Vagina (tissue), 2 donors: ENCODE measurements at regions not wholly inside any gene's neighbourhood (a gene's known extent, or its start where the extent isn't known, plus 50 kb on each side); places are given as distances from the start of the nearest gene placed in this dataset.

Experiments used
- DNase-seq, 2 donors: peaks; one replicate each; pipeline ENCODE4 v3.0.0-alpha.2; 2017; ENCODE audit errors: extremely low spot score in 2 of 2
- H3K27ac ChIP-seq: fragments of 200-600 bp; sonication (generic); one replicate; pipeline ENCODE4 v1.5.1; 2019
- H3K27me3 ChIP-seq: fragments of 200-600 bp; sonication (generic); one replicate; pipeline ENCODE4 v1.5.1; 2019
- H3K36me3 ChIP-seq, 2 donors: fragments of 200-600 bp; sonication (generic); one replicate each; pipeline ENCODE4 v1.5.1; 2017 to 2019
- H3K4me1 ChIP-seq: fragments of 200-600 bp; sonication (generic); one replicate; pipeline ENCODE4 v1.5.1; 2019
- H3K4me3 ChIP-seq, 2 donors: fragments of 200-600 bp; sonication (generic); 1 replicate in 1 of 2; 2 replicates in 1 of 2; pipeline ENCODE4 v1.5.1; 2016 to 2019
- H3K9me3 ChIP-seq: fragments of 200-600 bp; sonication (generic); one replicate; pipeline ENCODE4 v1.5.1; 2019
- CTCF ChIP-seq, 3 experiments: fragments of 450-650 bp in 2 of 3; fragments of 200-600 bp in 1 of 3; sonication (generic) in 1 of 3; IDR thresholded peaks; one replicate each; pipeline ENCODE4 v1.5.1; 2017 to 2019; ENCODE audit warnings: antibody characterized with exemption in 3 of 3, mild to moderate bottlenecking in 2 of 3, moderate library complexity in 2 of 3
- POLR2A ChIP-seq, 2 donors: fragments of 450-650 bp; IDR thresholded peaks; one replicate each; pipeline ENCODE4 v1.6.1; 2017; ENCODE audit warnings: antibody characterized with exemption in 2 of 2, mild to moderate bottlenecking in 2 of 2, moderate library complexity in 2 of 2
- POLR2AphosphoS5 ChIP-seq, 2 donors: sonication (generic); formaldehyde crosslinking; IDR thresholded peaks; one replicate each; pipeline ENCODE4 v1.9.0; 2017; ENCODE audit warnings: antibody characterized with exemption in 2 of 2, mild to moderate bottlenecking in 2 of 2, low read depth in 1 of 2; ENCODE audit not compliant: insufficient read depth in 1 of 2
- intact Hi-C: fragments of 100-400 bp; cut with DNase I; formaldehyde crosslinking; loops from one replicate; pipeline ENCODE4 v1.15.1; 2023

GRCh38 chr11:69378303-69379141 is 84.6 kb downstream of the MYEOV start:
- DNase-seq: no peak
- intact Hi-C loops: no loop called here

GRCh38 chr11:69380451-69380901 is 86.5 kb downstream of the MYEOV start:
- DNase-seq: no peak
- no peak overlapping the region for H3K27ac ChIP-seq
- no peak overlapping the region for H3K4me3 ChIP-seq
- TF ChIP-seq POLR2A (IDR thresholded peaks at IDR 0.05) (no peak), POLR2AphosphoS5 (IDR thresholded peaks at IDR 0.05; ENCODE audit: insufficient read depth in 1 of 2, low read depth in 1 of 2) (no peak), CTCF (IDR thresholded peaks at IDR 0.05) (no peak)
- H3K4me1 ChIP-seq: peaks cover 16% of the 10 kb centered on the region
- no peaks in the 10 kb centered on the region for H3K9me3 ChIP-seq
- H3K36me3 ChIP-seq: no peaks in the 10 kb centered on the region
- H3K27me3 ChIP-seq: no peaks in the 10 kb centered on the region
- intact Hi-C loops: no loop called here

More at GRCh38 chr11:69378303-69379141, 84.6 kb downstream of the MYEOV start:
- no peak overlapping the region for H3K27ac ChIP-seq
- no peak for TF ChIP-seq POLR2AphosphoS5 (IDR thresholded peaks at IDR 0.05; ENCODE audit: insufficient read depth in 1 of 2, low read depth in 1 of 2)
- no peak for TF ChIP-seq POLR2A (IDR thresholded peaks at IDR 0.05)
- no peak for TF ChIP-seq CTCF (IDR thresholded peaks at IDR 0.05)
- H3K36me3 ChIP-seq: no peaks in the 10 kb centered on the region
- no peaks in the 10 kb centered on the region for H3K27me3 ChIP-seq
- no peaks in the 10 kb centered on the region for H3K9me3 ChIP-seq
- H3K4me1 ChIP-seq: peaks cover 30% of the 10 kb centered on the region
- no peak overlapping the region for H3K4me3 ChIP-seq

- no peak for DNase-seq
- peaks cover 14% of the 10 kb centered on the region for H3K4me1 ChIP-seq
- intact Hi-C loops: no loop called here
- H3K9me3 ChIP-seq: no peaks in the 10 kb centered on the region
- no peak overlapping the region for H3K27ac ChIP-seq
- no peaks in the 10 kb centered on the region for H3K27me3 ChIP-seq
- no peaks in the 10 kb centered on the region for H3K36me3 ChIP-seq
- TF ChIP-seq CTCF (IDR thresholded peaks at IDR 0.05): no peak
- H3K4me3 ChIP-seq: no peak overlapping the region
These were observed 87.1 kb downstream of the MYEOV start for GRCh38 chr11:69380921-69381581.

GRCh38 chr11:69381681-69382130 is 87.8 kb downstream of the MYEOV start:
- Histone ChIP-seq H3K9me3 (no peaks in the 10 kb centered on the region), H3K27ac (no peak overlapping the region), H3K36me3 (no peaks in the 10 kb centered on the region), H3K27me3 (no peaks in the 10 kb centered on the region), H3K4me3 (no peak overlapping the region), H3K4me1 (peaks cover 7% of the 10 kb centered on the region)
- intact Hi-C loops: no loop called here
- DNase-seq: no peak
- no peak for TF ChIP-seq POLR2AphosphoS5 (IDR thresholded peaks at IDR 0.05; ENCODE audit: insufficient read depth in 1 of 2, low read depth in 1 of 2)

- intact Hi-C loops: no loop called here
- Histone ChIP-seq H3K36me3 (no peaks in the 10 kb centered on the region), H3K27me3 (no peaks in the 10 kb centered on the region), H3K4me1 (no peaks in the 10 kb centered on the region), H3K27ac (no peak overlapping the region), H3K4me3 (no peak overlapping the region), H3K9me3 (no peaks in the 10 kb centered on the region)
- DNase-seq: no peak
- TF ChIP-seq POLR2A (IDR thresholded peaks at IDR 0.05) (no peak), CTCF (IDR thresholded peaks at IDR 0.05) (no peak), POLR2AphosphoS5 (IDR thresholded peaks at IDR 0.05; ENCODE audit: insufficient read depth in 1 of 2, low read depth in 1 of 2) (no peak)
These were observed 88.5 kb downstream of the MYEOV start for GRCh38 chr11:69382131-69383128.
